Upper lobe of left lung (tissue), 4 donors: ENCODE measurements at regions not wholly inside any gene's neighbourhood (a gene's known extent, or its start where the extent isn't known, plus 50 kb on each side); places are given as distances from the start of the nearest gene placed in this dataset.

Experiments used
- CTCF ChIP-seq, 6 experiments: fragments of 450-650 bp in 4 of 6; fragments of 200-600 bp in 2 of 6; sonication (generic) in 2 of 6; IDR thresholded peaks; one replicate each; pipeline ENCODE4 v1.5.1; 2016 to 2019; ENCODE audit warnings: antibody characterized with exemption in 6 of 6
- EP300 ChIP-seq, 4 donors: sonication (generic); formaldehyde crosslinking; IDR thresholded peaks; one replicate each; pipeline ENCODE4 v1.5.1; 2017; ENCODE audit warnings: antibody characterized with exemption in 4 of 4, control low read depth in 2 of 4
- POLR2A ChIP-seq, 4 donors: fragments of 450-650 bp; IDR thresholded peaks; one replicate each; pipeline ENCODE4 v1.5.1; 2016 to 2017; ENCODE audit warnings: antibody characterized with exemption in 4 of 4, mild to moderate bottlenecking in 2 of 4
- POLR2AphosphoS5 ChIP-seq, 2 donors: sonication (generic); formaldehyde crosslinking; IDR thresholded peaks; one replicate each; pipeline ENCODE4 v1.5.1; 2017; ENCODE audit warnings: antibody characterized with exemption in 2 of 2

GRCh38 chr10:3486346-3487065 lies 298.5 kb downstream of the KLF6 start:
- TF ChIP-seq CTCF (IDR thresholded peaks at IDR 0.05), result no peak
- TF ChIP-seq POLR2A (IDR thresholded peaks at IDR 0.05), result no peak
- TF ChIP-seq POLR2AphosphoS5 (IDR thresholded peaks at IDR 0.05), result no peak
- TF ChIP-seq EP300 (IDR thresholded peaks at IDR 0.05), result no peak
